Activated CD4-positive, alpha-beta T cell treated with anti-CD3 and anti-CD28 coated beads for 36 hours (primary cell): ENCODE measurements at regions not wholly inside any gene's neighbourhood (a gene's known extent, or its start where the extent isn't known, plus 50 kb on each side); places are given as distances from the start of the nearest gene placed in this dataset.
A peak's percentile ranks its signal among the peaks of the same experiment; 100 is the strongest.
"Not testable (repeated sequence)": the region's sequence is repeated elsewhere in the genome, so short reads cannot be mapped to it uniquely, and the experiment has no call there.

Experiments
- ATAC-seq: fragments of 200-7000 bp; cut with Tn5 transposase; one replicate; pipeline ENCODE4 v1.10.0; 2021; ENCODE audit warnings: mild to moderate bottlenecking, moderate library complexity
- CTCF ChIA-PET: fragments of 350-600 bp; sonication (Branson Sonifier 250); formaldehyde crosslinking; loops from one replicate; lab custom pipeline; 2021; ENCODE audit warnings: antibody characterized with exemption; lab: Charles Lee
- POLR2A ChIA-PET: fragments of 350-600 bp; sonication (Branson Sonifier 250); formaldehyde crosslinking; loops from one replicate; lab custom pipeline; 2021; ENCODE audit warnings: antibody characterized with exemption, inconsistent platforms; lab: Charles Lee
- DNase-seq: peaks from one replicate; pipeline ENCODE4 v3.0.0-alpha.2; 2020
- H3K27ac Mint-ChIP-seq: one replicate; pipeline ENCODE4 v1.8.0; 2021; ENCODE audit warnings: mixed read lengths
- H3K27me3 Mint-ChIP-seq: one replicate; pipeline ENCODE4 v1.8.0; 2021; ENCODE audit warnings: mixed read lengths
- H3K36me3 Mint-ChIP-seq: one replicate; pipeline ENCODE4 v1.8.0; 2021; ENCODE audit warnings: low read depth, mixed read lengths
- H3K4me1 Mint-ChIP-seq: one replicate; pipeline ENCODE4 v1.8.0; 2021; ENCODE audit warnings: mixed read lengths
- H3K4me3 Mint-ChIP-seq: one replicate; pipeline ENCODE4 v1.8.0; 2021; ENCODE audit warnings: mild to moderate bottlenecking, moderate library complexity, mixed read lengths
- H3K9me3 Mint-ChIP-seq: one replicate; pipeline ENCODE4 v1.8.0; 2021; ENCODE audit warnings: low read depth, mixed read lengths
- intact Hi-C, 2 experiments: fragments of 100-400 bp; cut with DNase I in 1 of 2; cut with micrococcal nuclease in 1 of 2; formaldehyde crosslinking; loops; one replicate each; pipeline versions ENCODE4 v1.14.2 to v1.15.1; 2022 to 2024; cut with DNase I, micrococcal nuclease

DNA sequence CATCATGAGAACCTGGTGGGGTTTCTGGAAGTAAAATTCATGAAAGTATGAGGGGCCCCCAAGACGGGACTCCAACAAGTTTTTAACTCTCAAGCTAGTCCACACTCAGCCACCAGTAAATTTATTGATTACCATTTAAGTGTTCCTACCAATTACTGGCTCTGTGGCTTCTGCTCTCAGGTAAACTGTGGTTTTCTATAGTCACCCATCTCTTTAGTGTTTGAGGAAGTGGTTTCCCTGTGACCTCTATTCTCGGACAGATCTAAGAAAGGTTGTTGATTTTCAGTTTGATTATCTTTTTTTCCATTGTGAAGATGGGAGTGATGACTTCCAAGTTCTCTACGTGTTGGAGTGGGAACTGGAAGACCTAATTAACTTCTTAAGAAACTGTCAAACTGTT, 869.6 kb downstream of the CDY1 start:
- H3K27ac Mint-ChIP-seq, POLR2A ChIA-PET, ATAC-seq, intact Hi-C loops, H3K4me3 Mint-ChIP-seq, H3K9me3 Mint-ChIP-seq, DNase-seq, H3K27me3 Mint-ChIP-seq, H3K4me1 Mint-ChIP-seq, H3K36me3 Mint-ChIP-seq, CTCF ChIA-PET: not testable (repeated sequence)

- peaks cover 10% of the 10 kb centered on the region for H3K9me3 Mint-ChIP-seq
- POLR2A ChIA-PET, H3K27me3 Mint-ChIP-seq: not testable (repeated sequence)
Observed at GRCh38 chrY:26521436-26521835, 899.5 kb downstream of the CDY1 start.

GRCh38 chrY:26555015-26555414, 933.1 kb downstream of the CDY1 start:
- Mint-ChIP-seq H3K4me3 (no peak overlapping the region), H3K9me3 (no peaks in the 10 kb centered on the region), H3K27ac (no peak overlapping the region), H3K36me3 (no peaks in the 10 kb centered on the region), H3K4me1 (no peaks in the 10 kb centered on the region), H3K27me3 (no peaks in the 10 kb centered on the region)
- ChIA-PET CTCF (no interaction called here), POLR2A (no interaction called here)
- ATAC-seq (no peak), DNase-seq (no peak)
- intact Hi-C loops = no loop called here

More at GRCh38 chrY:26521436-26521835, 899.5 kb downstream of the CDY1 start:
- DNase-seq, CTCF ChIA-PET, intact Hi-C loops, H3K4me3 Mint-ChIP-seq, H3K36me3 Mint-ChIP-seq, ATAC-seq, H3K27ac Mint-ChIP-seq, H3K4me1 Mint-ChIP-seq: not testable (repeated sequence)

GRCh38 chrY:26562976-26563375, 941.1 kb downstream of the CDY1 start:
- intact Hi-C loops, CTCF ChIA-PET, H3K4me1 Mint-ChIP-seq, POLR2A ChIA-PET, H3K27ac Mint-ChIP-seq, H3K27me3 Mint-ChIP-seq, H3K4me3 Mint-ChIP-seq, H3K9me3 Mint-ChIP-seq, ATAC-seq, H3K36me3 Mint-ChIP-seq: not testable (repeated sequence)
- DNase-seq = peak; percentile 3
